Occipital lobe (tissue), 1 donor: ENCODE measurements at regions not wholly inside any gene's neighbourhood (a gene's known extent, or its start where the extent isn't known, plus 50 kb on each side); places are given as distances from the start of the nearest gene placed in this dataset.

ENCODE experiments used
- DNase-seq: peaks from one replicate; lab custom pipeline; 2025; lab: John Stamatoyannopoulos, UW

GRCh38 chr10:78552261-78552811 is 516.4 kb upstream of the ZMIZ1 start:
- peak; percentile 40 for DNase-seq

DNA sequence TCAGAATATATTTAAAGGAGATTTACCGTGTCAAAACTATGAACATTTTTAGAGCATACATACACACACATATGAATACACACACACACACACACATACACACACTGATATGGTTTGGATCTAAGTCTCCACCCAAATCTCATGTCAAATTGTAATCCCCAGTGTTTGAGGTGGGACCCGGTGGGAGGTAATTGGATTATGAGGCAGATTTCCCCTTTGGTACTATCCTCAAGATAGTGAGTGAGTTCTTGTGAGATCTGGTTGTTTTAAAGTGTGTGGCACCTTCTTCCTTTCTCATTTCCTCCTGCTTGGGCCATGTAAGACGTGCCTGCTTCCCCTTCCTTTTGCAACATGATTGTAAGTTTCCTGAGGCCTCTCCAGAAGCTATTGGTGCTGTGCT is 515.0 kb upstream of the ZMIZ1 start:
- DNase-seq, result no peak

- no peak for DNase-seq
Observed at GRCh38 chr10:78555128-78555527, 513.6 kb upstream of the ZMIZ1 start.

DNA sequence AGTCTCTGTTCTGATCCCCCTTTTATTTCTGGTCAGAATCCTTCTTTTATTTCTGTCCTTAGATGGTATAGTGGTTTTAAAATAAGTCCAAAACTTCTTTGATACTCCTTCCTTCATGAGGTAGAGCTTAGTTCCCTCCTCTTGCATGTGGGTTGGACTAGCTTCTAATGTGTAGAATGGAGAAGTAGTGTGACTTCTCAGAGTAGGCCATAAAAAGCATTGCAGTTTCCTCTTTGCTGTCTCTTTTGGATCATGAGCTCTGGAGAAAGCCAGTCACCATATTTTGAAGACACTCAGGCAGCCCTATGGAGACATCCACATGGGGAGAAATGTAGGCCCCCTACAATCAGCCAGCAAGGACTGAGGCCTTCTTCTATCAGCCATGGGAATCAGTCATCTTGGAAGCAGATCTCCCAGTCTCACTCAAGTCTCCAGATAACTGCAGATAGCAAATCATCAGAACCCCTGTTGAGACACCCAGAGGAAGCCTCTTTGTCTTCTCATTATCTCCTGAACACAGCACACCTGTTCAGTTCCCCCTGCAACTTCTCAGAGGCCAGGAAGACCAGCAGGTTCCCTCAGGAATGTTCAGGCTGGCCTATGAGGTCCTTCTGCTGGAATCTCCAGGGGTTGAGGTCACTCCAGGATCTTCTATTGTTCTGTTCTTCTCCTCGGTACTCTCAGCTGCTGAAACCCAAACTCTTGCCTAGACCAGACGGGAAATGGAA is 511.9 kb upstream of the ZMIZ1 start:
- no peak for DNase-seq

- no peak for DNase-seq
Observed at GRCh38 chr10:78557433-78557925, 511.3 kb upstream of the ZMIZ1 start.

- DNase-seq, result no peak
Observed at GRCh38 chr10:78559661-78560340, 509.0 kb upstream of the ZMIZ1 start.

- no peak for DNase-seq
Observed at GRCh38 chr10:78560341-78560688, 508.5 kb upstream of the ZMIZ1 start.

DNA sequence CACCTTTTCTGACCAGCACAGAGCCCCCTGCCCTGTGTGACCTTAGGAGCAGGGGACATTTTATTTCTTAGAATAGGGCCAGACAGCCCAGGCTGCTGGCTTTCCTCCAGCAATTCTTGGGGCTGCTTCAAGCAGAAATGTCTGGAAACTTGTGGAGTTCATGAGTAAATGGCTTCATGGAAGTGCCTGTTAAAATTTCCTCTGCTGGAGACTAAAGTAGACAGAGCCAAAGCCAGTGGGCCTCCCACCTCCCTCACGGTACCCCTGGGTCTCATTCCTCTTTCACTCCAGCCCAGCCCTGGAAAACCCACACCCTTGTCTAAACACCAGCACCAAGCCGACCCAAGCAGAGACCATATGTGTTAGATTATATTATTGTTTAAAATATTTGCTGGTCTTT is 505.5 kb upstream of the ZMIZ1 start:
- no peak for DNase-seq

GRCh38 chr10:78565841-78566240 is 502.9 kb upstream of the ZMIZ1 start:
- DNase-seq, result no peak

DNA sequence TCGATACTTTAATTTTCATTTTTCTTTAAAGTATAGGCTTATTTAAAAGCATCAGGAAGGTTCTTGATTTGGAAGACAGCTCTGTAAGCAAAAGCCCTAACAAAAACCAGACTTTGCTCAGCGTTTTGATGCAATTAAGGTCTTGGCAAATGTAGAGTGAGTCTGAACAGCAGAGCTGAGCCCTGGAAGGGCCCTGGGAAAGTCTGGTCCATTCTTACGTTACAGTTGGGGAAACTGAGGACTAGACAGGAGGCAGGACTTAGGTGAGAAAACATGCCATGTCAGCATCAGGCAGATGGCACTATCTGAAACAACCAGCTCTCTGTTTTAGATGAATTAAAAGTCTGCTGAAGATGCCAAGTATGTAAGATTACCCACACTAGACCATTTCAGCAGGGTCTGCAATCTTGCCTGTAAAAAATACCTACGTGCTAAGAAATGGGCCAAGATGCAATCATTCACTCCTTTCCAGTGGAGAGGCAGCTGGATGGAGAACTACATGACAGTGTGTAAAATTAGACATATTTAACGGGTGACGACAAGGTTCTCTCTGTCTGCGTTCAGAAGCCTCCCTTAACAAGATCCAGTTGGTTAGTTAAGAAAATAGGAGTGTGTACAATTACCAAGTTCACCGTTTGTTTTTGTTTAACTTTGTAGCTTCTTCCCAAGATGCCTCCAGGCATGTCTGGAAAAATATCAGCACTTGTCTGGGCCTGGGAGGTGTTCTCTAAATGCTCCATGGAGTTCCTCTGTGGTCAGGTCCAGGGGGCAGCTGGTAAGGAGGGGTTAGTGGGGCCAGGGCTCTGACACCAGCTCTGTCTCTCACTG is 502.3 kb upstream of the ZMIZ1 start:
- DNase-seq, result no peak

DNA sequence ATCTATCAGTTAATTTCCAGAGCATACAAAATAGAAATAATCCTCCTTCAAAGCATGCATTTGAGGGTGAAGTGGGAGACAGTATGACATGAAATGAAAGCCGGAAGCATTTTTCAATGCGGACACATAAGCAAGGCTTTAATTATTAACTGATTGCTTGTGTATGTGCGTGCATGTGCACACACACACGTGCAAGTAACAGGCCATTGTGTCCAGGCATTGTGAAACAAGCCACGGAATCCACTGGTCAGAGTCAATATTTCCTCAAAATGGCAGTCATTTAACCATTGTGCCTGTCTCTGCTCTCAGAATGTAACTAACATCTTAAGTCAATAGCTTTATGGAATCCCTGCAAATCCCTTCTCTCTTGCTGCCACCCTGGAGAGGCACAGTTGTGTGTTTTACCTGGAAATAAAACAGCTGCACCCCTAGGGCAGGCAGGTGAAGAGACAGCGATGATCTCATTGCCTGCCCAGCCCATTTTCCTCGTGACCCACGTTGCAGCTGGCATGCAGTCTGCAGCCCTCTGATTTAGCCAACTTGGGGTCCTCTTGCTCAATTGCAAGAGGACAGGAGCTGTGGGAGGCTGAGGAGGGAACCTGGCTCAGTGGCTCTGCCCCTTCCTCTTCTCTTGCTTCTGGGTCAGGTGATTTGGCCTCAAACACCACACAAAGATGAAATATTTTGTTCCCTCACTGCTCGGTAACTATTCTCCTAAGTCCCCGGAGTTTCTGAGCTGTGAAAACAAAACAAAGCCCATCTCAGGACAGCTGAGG is 500.9 kb upstream of the ZMIZ1 start:
- no peak for DNase-seq

DNA sequence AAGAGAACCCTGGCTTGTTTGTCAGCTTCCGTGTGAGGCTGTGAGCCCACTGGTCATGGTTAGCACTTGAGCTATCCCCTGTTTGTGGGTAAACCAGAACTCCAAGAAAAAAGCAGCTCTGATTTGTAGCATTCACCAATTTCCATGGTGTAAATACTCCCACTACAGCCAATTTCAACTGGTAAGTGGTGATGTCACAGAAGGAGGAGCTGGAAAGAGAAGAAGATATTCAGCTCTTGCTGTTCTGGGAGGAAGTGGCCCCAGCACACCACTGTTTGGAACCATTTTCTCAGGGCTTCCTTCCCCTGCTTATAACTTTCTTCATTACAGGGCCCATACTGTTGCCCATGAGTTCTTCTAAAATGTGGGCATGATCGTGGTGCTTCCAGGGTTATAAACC is 500.1 kb upstream of the ZMIZ1 start:
- no peak for DNase-seq

GRCh38 chr10:78570633-78571235 is 498.0 kb upstream of the ZMIZ1 start:
- DNase-seq, result no peak

DNA sequence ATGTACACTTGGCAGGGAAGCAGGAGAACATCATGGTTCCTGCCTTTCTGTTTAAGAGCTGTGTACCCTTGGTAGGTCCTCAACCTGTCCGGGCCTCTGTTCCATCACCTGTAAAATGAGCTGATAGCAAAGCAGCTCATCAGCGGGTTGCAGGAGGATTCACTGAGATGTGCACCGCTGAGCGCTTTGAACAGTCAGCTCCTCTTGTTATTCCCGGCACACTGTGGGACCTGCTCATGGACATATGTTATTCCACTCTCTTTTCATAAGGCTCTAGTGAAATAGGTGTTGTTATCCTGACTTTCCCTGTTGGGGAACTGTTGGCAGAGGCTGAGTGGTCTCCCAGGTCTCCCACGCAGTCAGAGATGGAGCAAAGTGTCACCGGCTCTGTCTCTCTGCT is 497.5 kb upstream of the ZMIZ1 start:
- DNase-seq, result no peak

GRCh38 chr10:78571891-78572290 is 496.9 kb upstream of the ZMIZ1 start:
- no peak for DNase-seq

GRCh38 chr10:78572565-78572964 is 496.2 kb upstream of the ZMIZ1 start:
- DNase-seq, result no peak

DNA sequence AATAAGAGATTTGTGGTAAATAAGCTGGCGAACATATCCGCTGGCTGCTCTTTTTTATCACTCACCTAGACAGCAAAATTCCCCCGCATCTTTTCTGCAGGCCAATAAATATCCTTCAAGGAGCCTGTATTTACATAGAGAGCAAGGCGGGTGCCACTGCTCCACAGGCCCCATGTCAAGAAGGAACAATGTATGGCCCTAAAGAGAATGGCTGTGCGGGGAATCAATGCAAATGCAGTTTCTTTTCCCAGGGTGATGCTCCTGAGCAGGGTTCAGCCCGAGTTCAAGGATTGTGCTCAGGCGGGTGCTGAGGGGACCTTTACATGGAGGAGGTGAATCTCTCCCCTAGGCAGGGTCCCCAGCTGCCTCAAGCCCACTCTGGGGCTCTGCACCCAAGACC is 494.2 kb upstream of the ZMIZ1 start:
- no peak for DNase-seq

- no peak for DNase-seq
Observed at GRCh38 chr10:78575400-78575799, 493.4 kb upstream of the ZMIZ1 start.

- no peak for DNase-seq
Observed at GRCh38 chr10:78576276-78576675, 492.5 kb upstream of the ZMIZ1 start.

- DNase-seq, result no peak
Observed at GRCh38 chr10:78577712-78578111, 491.1 kb upstream of the ZMIZ1 start.

- peak; percentile 32 for DNase-seq
Observed at GRCh38 chr10:78578929-78579328, 489.8 kb upstream of the ZMIZ1 start.
